H9 (cell line): ENCODE measurements at regions not wholly inside any gene's neighbourhood (a gene's known extent, or its start where the extent isn't known, plus 50 kb on each side); places are given as distances from the start of the nearest gene placed in this dataset.

ENCODE experiments used
- DNase-seq: peaks from one replicate; pipeline ENCODE4 v3.0.0-alpha.2; 2017
- H2AFZ ChIP-seq: one replicate; pipeline ENCODE4 v1.6.1; 2013; ENCODE audit warnings: mild to moderate bottlenecking, low read length, control low read depth, moderate library complexity
- H2AK5ac ChIP-seq: 2 replicates; pipeline ENCODE4 v1.6.1; 2013; ENCODE audit warnings: low read length, control low read depth, mixed read lengths; ENCODE audit not compliant: insufficient read length
- H2BK120ac ChIP-seq: one replicate; pipeline ENCODE4 v1.6.1; 2013; ENCODE audit warnings: low read depth, mild to moderate bottlenecking, low read length, control low read depth, inconsistent platforms; ENCODE audit not compliant: poor library complexity, severe bottlenecking
- H2BK12ac ChIP-seq: 2 replicates; pipeline ENCODE4 v1.6.1; 2013; ENCODE audit warnings: low read length, control low read depth, mixed read lengths, low read depth; ENCODE audit not compliant: insufficient read length
- H2BK15ac ChIP-seq: 2 replicates; pipeline ENCODE4 v1.6.1; 2013; ENCODE audit warnings: low read depth, low read length, control low read depth
- H2BK20ac ChIP-seq: one replicate; pipeline ENCODE4 v1.6.1; 2013; ENCODE audit warnings: low read depth, mild to moderate bottlenecking, low read length, control low read depth, inconsistent platforms; ENCODE audit not compliant: poor library complexity, severe bottlenecking
- H2BK5ac ChIP-seq: 2 replicates; pipeline ENCODE4 v1.6.1; 2013; ENCODE audit warnings: low read length, control low read depth, mixed read lengths; ENCODE audit not compliant: insufficient read length
- H3K14ac ChIP-seq: 2 replicates; pipeline ENCODE4 v1.6.1; 2013; ENCODE audit warnings: low read length, control low read depth; ENCODE audit not compliant: insufficient read depth
- H3K18ac ChIP-seq: 2 replicates; pipeline ENCODE4 v1.6.1; 2013; ENCODE audit warnings: low read depth, mild to moderate bottlenecking, mixed read lengths, low read length, control low read depth; ENCODE audit not compliant: insufficient read length
- H3K23ac ChIP-seq: 2 replicates; pipeline ENCODE4 v1.6.1; 2013; ENCODE audit warnings: low read length, control low read depth, mixed read lengths, low read depth; ENCODE audit not compliant: insufficient read length
- H3K23me2 ChIP-seq: 2 replicates; pipeline ENCODE4 v1.6.1; 2013; ENCODE audit warnings: low read depth, mild to moderate bottlenecking, mixed read lengths, low read length, control low read depth; ENCODE audit not compliant: insufficient read length, poor library complexity, severe bottlenecking
- H3K27ac ChIP-seq: 2 replicates; pipeline ENCODE4 v1.5.1; 2013; ENCODE audit warnings: low read length, control low read depth, mixed read lengths, low read depth; ENCODE audit not compliant: insufficient read length
- H3K27me3 ChIP-seq: 2 replicates; pipeline ENCODE4 v1.6.1; 2013; ENCODE audit warnings: low read length, control low read depth, inconsistent platforms; ENCODE audit not compliant: insufficient read depth
- H3K4ac ChIP-seq: 2 replicates; pipeline ENCODE4 v1.6.1; 2013; ENCODE audit warnings: low read depth, mild to moderate bottlenecking, control low read depth, inconsistent platforms, low read length, moderate library complexity
- H3K4me1 ChIP-seq: 2 replicates; pipeline ENCODE4 v1.6.1; 2013; ENCODE audit warnings: low read length, control low read depth, inconsistent platforms; ENCODE audit not compliant: insufficient read depth
- H3K4me2 ChIP-seq: 2 replicates; pipeline ENCODE4 v1.6.1; 2013; ENCODE audit warnings: low read length, control low read depth, mixed read lengths; ENCODE audit not compliant: insufficient read length, insufficient read depth
- H3K56ac ChIP-seq: 2 replicates; pipeline ENCODE4 v1.6.1; 2013; ENCODE audit warnings: low read depth, mild to moderate bottlenecking, mixed read lengths, low read length, control low read depth; ENCODE audit not compliant: insufficient read length
- H3K79me1 ChIP-seq: 2 replicates; pipeline ENCODE4 v1.6.1; 2013; ENCODE audit warnings: low read depth, mild to moderate bottlenecking, moderate library complexity, low read length, control low read depth, inconsistent platforms; ENCODE audit not compliant: insufficient read depth, poor library complexity, severe bottlenecking
- H3K79me2 ChIP-seq: 2 replicates; pipeline ENCODE4 v1.6.1; 2013; ENCODE audit warnings: low read length, control low read depth, inconsistent platforms; ENCODE audit not compliant: insufficient read depth
- H3K9ac ChIP-seq: 2 replicates; pipeline ENCODE4 v1.6.1; 2013; ENCODE audit warnings: low read length, control low read depth, mixed read lengths; ENCODE audit not compliant: insufficient read length; ENCODE audit errors: extremely low read depth
- H3K9me3 ChIP-seq: one replicate; pipeline ENCODE4 v1.6.1; 2013; ENCODE audit warnings: low read depth, low read length, inconsistent platforms; ENCODE audit not compliant: control insufficient read depth
- H3T11ph ChIP-seq: one replicate; pipeline ENCODE4 v1.6.1; 2013; ENCODE audit warnings: mild to moderate bottlenecking, low read length, control low read depth, inconsistent platforms
- H4K20me1 ChIP-seq: one replicate; pipeline ENCODE4 v1.6.1; 2013; ENCODE audit not compliant: control insufficient read depth, insufficient read length, insufficient read depth
- H4K5ac ChIP-seq: 2 replicates; pipeline ENCODE4 v1.6.1; 2013; ENCODE audit warnings: low read depth, mild to moderate bottlenecking, mixed read lengths, low read length, control low read depth; ENCODE audit not compliant: insufficient read length
- H4K8ac ChIP-seq: replicated peaks from 2 replicates; pipeline ENCODE4 v1.6.1; 2013; ENCODE audit warnings: low read length, control low read depth, mixed read lengths, low read depth; ENCODE audit not compliant: insufficient read length
- H4K91ac ChIP-seq: 2 replicates; pipeline ENCODE4 v1.6.1; 2013; ENCODE audit warnings: low read depth, mild to moderate bottlenecking, moderate library complexity, mixed read lengths, low read length, control low read depth; ENCODE audit not compliant: insufficient read length
- H3K27ac Mint-ChIP-seq, 3 experiments: 2 replicates in 2 of 3; 3 replicates in 1 of 3; pipeline ENCODE4 v1.8.0; 2020 to 2021; ENCODE audit warnings: mixed read lengths in 3 of 3, mild to moderate bottlenecking in 1 of 3, moderate library complexity in 1 of 3
- H3K27me3 Mint-ChIP-seq: 2 replicates; pipeline ENCODE4 v1.8.0; 2021; ENCODE audit warnings: low read depth, mild to moderate bottlenecking, moderate library complexity, mixed read lengths
- H3K36me3 Mint-ChIP-seq, 3 experiments: 2 replicates in 2 of 3; 3 replicates in 1 of 3; pipeline ENCODE4 v1.8.0; 2020 to 2021; ENCODE audit warnings: low read depth in 3 of 3, mixed read lengths in 3 of 3; ENCODE audit not compliant: insufficient read depth in 1 of 3
- H3K4me1 Mint-ChIP-seq, 2 experiments: 2 replicates each; pipeline ENCODE4 v1.8.0; 2020; ENCODE audit warnings: mixed read lengths in 2 of 2
- H3K4me3 Mint-ChIP-seq, 2 experiments: 2 replicates in 1 of 2; 3 replicates in 1 of 2; pipeline ENCODE4 v1.8.0; 2020 to 2021; ENCODE audit warnings: mild to moderate bottlenecking in 2 of 2, mixed read lengths in 2 of 2, moderate library complexity in 1 of 2
- H3K9me3 Mint-ChIP-seq, 2 experiments: 2 replicates in 1 of 2; 3 replicates in 1 of 2; pipeline ENCODE4 v1.8.0; 2020; ENCODE audit warnings: mild to moderate bottlenecking in 2 of 2, mixed read lengths in 2 of 2, moderate library complexity in 1 of 2
- WGBS: extraction: QIAGEN DNeasy Blood & Tissue Kit; methylation state at CpG from one replicate; pipeline ENCODE4 v1.1.7; 2013; ENCODE audit warnings: missing lambda C conversion rate, low lambda C conversion rate, mixed read lengths; ENCODE audit not compliant: insufficient read length; ENCODE audit errors: extremely low coverage; 5-methylcytosine and 5-hydroxymethylcytosine counted together
- TF ChIP-seq, protein P1 (sequence below): fragments of 200-600 bp; sonication (generic); conservative IDR thresholded peaks from 3 replicates; pipeline ENCODE4 v1.8.0; 2021; ENCODE audit warnings: antibody characterized with exemption, mild to moderate bottlenecking

- no peak for DNase-seq
- Histone ChIP-seq H2BK15ac (no peak overlapping the region), H3K27ac (no peak overlapping the region), H3K56ac (no peak overlapping the region), H2BK5ac (no peak overlapping the region), H4K5ac (no peak overlapping the region), H3K23ac (no peak overlapping the region), H2BK20ac (no peak overlapping the region), H3K9ac (no peak overlapping the region), H2AK5ac (no peak overlapping the region), H3K18ac (no peak overlapping the region), H3K9me3 (no peaks in the 10 kb centered on the region), H3K23me2 (no peaks in the 10 kb centered on the region), H3T11ph (no peak overlapping the region), H3K4me2 (no peak overlapping the region), H2BK120ac (no peak overlapping the region), H3K14ac (no peak overlapping the region), H3K27me3 (no peaks in the 10 kb centered on the region), H2BK12ac (no peak overlapping the region), H3K4ac (no peak overlapping the region), H4K20me1 (no peaks in the 10 kb centered on the region), H2AFZ (no peak overlapping the region), H3K79me1 (no peaks in the 10 kb centered on the region), H3K79me2 (no peaks in the 10 kb centered on the region), H3K4me1 (no peaks in the 10 kb centered on the region; the same call in 1 of the 2 replicates), H4K8ac (no peak overlapping the region), H4K91ac (no peak overlapping the region)
- TF ChIP-seq, protein P1, sequence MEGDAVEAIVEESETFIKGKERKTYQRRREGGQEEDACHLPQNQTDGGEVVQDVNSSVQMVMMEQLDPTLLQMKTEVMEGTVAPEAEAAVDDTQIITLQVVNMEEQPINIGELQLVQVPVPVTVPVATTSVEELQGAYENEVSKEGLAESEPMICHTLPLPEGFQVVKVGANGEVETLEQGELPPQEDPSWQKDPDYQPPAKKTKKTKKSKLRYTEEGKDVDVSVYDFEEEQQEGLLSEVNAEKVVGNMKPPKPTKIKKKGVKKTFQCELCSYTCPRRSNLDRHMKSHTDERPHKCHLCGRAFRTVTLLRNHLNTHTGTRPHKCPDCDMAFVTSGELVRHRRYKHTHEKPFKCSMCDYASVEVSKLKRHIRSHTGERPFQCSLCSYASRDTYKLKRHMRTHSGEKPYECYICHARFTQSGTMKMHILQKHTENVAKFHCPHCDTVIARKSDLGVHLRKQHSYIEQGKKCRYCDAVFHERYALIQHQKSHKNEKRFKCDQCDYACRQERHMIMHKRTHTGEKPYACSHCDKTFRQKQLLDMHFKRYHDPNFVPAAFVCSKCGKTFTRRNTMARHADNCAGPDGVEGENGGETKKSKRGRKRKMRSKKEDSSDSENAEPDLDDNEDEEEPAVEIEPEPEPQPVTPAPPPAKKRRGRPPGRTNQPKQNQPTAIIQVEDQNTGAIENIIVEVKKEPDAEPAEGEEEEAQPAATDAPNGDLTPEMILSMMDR = no peak
- Mint-ChIP-seq H3K36me3 (no peaks in the 10 kb centered on the region), H3K4me3 (no peak overlapping the region), H3K27ac (no peak overlapping the region), H3K27me3 (no peaks in the 10 kb centered on the region), H3K9me3 (no peaks in the 10 kb centered on the region), H3K4me1 (peaks cover 13 to 17% of the 10 kb centered on the region in 2 experiments)
- WGBS = no CpG with 5 or more reads among the region's 5 CpGs
Observed at GRCh38 chr1:239536165-239536849, 149.9 kb downstream of the CHRM3 start.
